CD4-positive, alpha-beta T cell treated with Interleukin-1 beta for 1 hour (primary cell): ENCODE measurements at regions not wholly inside any gene's neighbourhood (a gene's known extent, or its start where the extent isn't known, plus 50 kb on each side); places are given as distances from the start of the nearest gene placed in this dataset.
A peak's percentile ranks its signal among the peaks of the same experiment; 100 is the strongest.

Experiments
- DNase-seq, 2 donors: peaks; one replicate each; pipeline ENCODE4 v3.0.0-alpha.2; 2020 to 2022

- no peak for DNase-seq
Observed at GRCh38 chr15:91692596-91692995, 160.9 kb upstream of the SLCO3A1 start.

- DNase-seq: no peak
Observed at GRCh38 chr15:91694131-91694830, 159.2 kb upstream of the SLCO3A1 start.

- DNase-seq: no peak
Observed at GRCh38 chr15:91694831-91695210, 158.7 kb upstream of the SLCO3A1 start.

GRCh38 chr15:91695799-91696198 lies 157.7 kb upstream of the SLCO3A1 start:
- no peak for DNase-seq

- no peak for DNase-seq
Observed at GRCh38 chr15:91696981-91697380, 156.5 kb upstream of the SLCO3A1 start.

- no peak for DNase-seq
Observed at GRCh38 chr15:91698241-91698640, 155.3 kb upstream of the SLCO3A1 start.

GRCh38 chr15:91699741-91700140 lies 153.8 kb upstream of the SLCO3A1 start:
- no peak for DNase-seq

- no peak for DNase-seq
Observed at GRCh38 chr15:91703274-91703673, 150.2 kb upstream of the SLCO3A1 start.

GRCh38 chr15:91704343-91704742 lies 149.2 kb upstream of the SLCO3A1 start:
- DNase-seq: no peak

GRCh38 chr15:91706322-91707032 lies 147.0 kb upstream of the SLCO3A1 start:
- DNase-seq: peak; percentile 77 to 87

GRCh38 chr15:91710080-91710698 lies 143.3 kb upstream of the SLCO3A1 start:
- DNase-seq: no peak

- DNase-seq: no peak
Observed at GRCh38 chr15:91711384-91712033, 142.0 kb upstream of the SLCO3A1 start.

GRCh38 chr15:91712286-91712685 lies 141.2 kb upstream of the SLCO3A1 start:
- DNase-seq: no peak

GRCh38 chr15:91716536-91716935 lies 137.0 kb upstream of the SLCO3A1 start:
- DNase-seq: no peak

GRCh38 chr15:91717811-91718210 lies 135.7 kb upstream of the SLCO3A1 start:
- DNase-seq: no peak

GRCh38 chr15:91723959-91724358 lies 129.5 kb upstream of the SLCO3A1 start:
- DNase-seq: no peak

GRCh38 chr15:91733661-91734060 lies 119.8 kb upstream of the SLCO3A1 start:
- DNase-seq: no peak

GRCh38 chr15:91737151-91737818 lies 116.2 kb upstream of the SLCO3A1 start:
- DNase-seq: no peak

- DNase-seq: no peak
Observed at GRCh38 chr15:91741986-91742385, 111.5 kb upstream of the SLCO3A1 start.

GRCh38 chr15:91751611-91752010 lies 101.9 kb upstream of the SLCO3A1 start:
- DNase-seq: no peak

GRCh38 chr15:91752081-91752785 lies 101.3 kb upstream of the SLCO3A1 start:
- no peak for DNase-seq

GRCh38 chr15:91759560-91759959 lies 93.9 kb upstream of the SLCO3A1 start:
- DNase-seq: no peak
